HCT116 (cell line): ENCODE measurements at regions not wholly inside any gene's neighbourhood (a gene's known extent, or its start where the extent isn't known, plus 50 kb on each side); places are given as distances from the start of the nearest gene placed in this dataset.

ENCODE experiments used
- ELF1 ChIP-seq: IDR thresholded peaks from 2 replicates; pipeline ENCODE4 v1.6.1; 2012; ENCODE audit warnings: low read depth, borderline replicate concordance
- POLR2A ChIP-seq: IDR thresholded peaks from 2 replicates; pipeline ENCODE4 v1.7.0; 2011; ENCODE audit warnings: borderline replicate concordance; ENCODE audit not compliant: insufficient read depth, insufficient read length; ENCODE audit errors: extremely low read depth
- TF ChIP-seq, protein P1 (sequence below), 3 experiments: fragments of 200-600 bp in 1 of 3; sonication (generic) in 1 of 3; IDR thresholded peaks in 2 of 3; conservative IDR thresholded peaks in 1 of 3; 2 replicates each; pipeline ENCODE4 v1.5.1; 2012 to 2017; ENCODE audit warnings: low read depth in 2 of 3, low read length in 2 of 3, antibody characterized with exemption in 1 of 3, borderline replicate concordance in 1 of 3, control low read depth in 1 of 3, mild to moderate bottlenecking in 1 of 3, mixed read lengths in 1 of 3, mixed run types in 1 of 3, moderate library complexity in 1 of 3; ENCODE audit not compliant: insufficient read depth in 1 of 3

DNA sequence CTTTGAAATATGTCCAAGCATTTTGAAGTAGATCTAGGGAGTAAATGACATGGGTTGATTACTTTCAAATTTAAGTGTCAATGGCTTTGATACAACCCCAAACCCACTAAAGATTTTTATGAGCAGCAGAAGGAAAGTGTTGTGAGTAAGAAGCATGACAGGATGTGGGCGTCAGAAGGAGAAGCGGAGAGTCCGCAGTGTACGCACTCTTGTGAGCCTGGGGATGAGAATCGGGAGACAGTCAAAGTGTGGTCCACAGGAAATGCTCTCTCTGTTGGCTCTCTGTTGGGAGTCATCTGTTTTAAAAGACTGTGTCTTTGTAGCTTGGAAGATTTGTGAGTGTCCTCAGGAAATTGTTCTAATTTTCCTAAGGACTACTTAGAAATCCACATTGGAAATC, 629.8 kb upstream of the ADARB2 start:
- TF ChIP-seq POLR2A (no peak), ELF1 (no peak)
- TF ChIP-seq, protein P1, sequence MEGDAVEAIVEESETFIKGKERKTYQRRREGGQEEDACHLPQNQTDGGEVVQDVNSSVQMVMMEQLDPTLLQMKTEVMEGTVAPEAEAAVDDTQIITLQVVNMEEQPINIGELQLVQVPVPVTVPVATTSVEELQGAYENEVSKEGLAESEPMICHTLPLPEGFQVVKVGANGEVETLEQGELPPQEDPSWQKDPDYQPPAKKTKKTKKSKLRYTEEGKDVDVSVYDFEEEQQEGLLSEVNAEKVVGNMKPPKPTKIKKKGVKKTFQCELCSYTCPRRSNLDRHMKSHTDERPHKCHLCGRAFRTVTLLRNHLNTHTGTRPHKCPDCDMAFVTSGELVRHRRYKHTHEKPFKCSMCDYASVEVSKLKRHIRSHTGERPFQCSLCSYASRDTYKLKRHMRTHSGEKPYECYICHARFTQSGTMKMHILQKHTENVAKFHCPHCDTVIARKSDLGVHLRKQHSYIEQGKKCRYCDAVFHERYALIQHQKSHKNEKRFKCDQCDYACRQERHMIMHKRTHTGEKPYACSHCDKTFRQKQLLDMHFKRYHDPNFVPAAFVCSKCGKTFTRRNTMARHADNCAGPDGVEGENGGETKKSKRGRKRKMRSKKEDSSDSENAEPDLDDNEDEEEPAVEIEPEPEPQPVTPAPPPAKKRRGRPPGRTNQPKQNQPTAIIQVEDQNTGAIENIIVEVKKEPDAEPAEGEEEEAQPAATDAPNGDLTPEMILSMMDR (IDR thresholded peaks at IDR 0.05 in 2 of 3, conservative IDR thresholded peaks at IDR 0.05 in 1 of 3; ENCODE audit: borderline replicate concordance in 1 of 3, insufficient read depth in 1 of 3, low read depth in 2 of 3, low read length in 2 of 3): no peak
